Inferior parietal cortex (tissue), 1 donor: ENCODE measurements at regions not wholly inside any gene's neighbourhood (a gene's known extent, or its start where the extent isn't known, plus 50 kb on each side); places are given as distances from the start of the nearest gene placed in this dataset.

Source experiments
- DNase-seq: peaks from one replicate; pipeline ENCODE4 v3.0.0-alpha.2; 2016; ENCODE audit errors: extremely low spot score

- no peak for DNase-seq
These were observed 553.0 kb downstream of the CSNK1G3 start for GRCh38 chr5:124064956-124065355.

GRCh38 chr5:124061663-124062062 is 549.7 kb downstream of the CSNK1G3 start:
- DNase-seq = no peak

GRCh38 chr5:124061068-124061430 is 549.1 kb downstream of the CSNK1G3 start:
- no peak for DNase-seq

GRCh38 chr5:124060413-124061067 is 548.6 kb downstream of the CSNK1G3 start:
- DNase-seq = no peak

GRCh38 chr5:124060011-124060410 is 548.0 kb downstream of the CSNK1G3 start:
- DNase-seq = no peak

GRCh38 chr5:124059200-124059599 is 547.2 kb downstream of the CSNK1G3 start:
- no peak for DNase-seq

- DNase-seq = peak; percentile 70
These were observed 545.8 kb downstream of the CSNK1G3 start for GRCh38 chr5:124057724-124058231.

GRCh38 chr5:124056991-124057723 is 545.2 kb downstream of the CSNK1G3 start:
- DNase-seq = no peak

- no peak for DNase-seq
These were observed 544.5 kb downstream of the CSNK1G3 start for GRCh38 chr5:124056326-124056990.

GRCh38 chr5:124055751-124056150 is 543.8 kb downstream of the CSNK1G3 start:
- DNase-seq = no peak

GRCh38 chr5:124054564-124054963 is 542.6 kb downstream of the CSNK1G3 start:
- DNase-seq = no peak

- DNase-seq = no peak
These were observed 541.4 kb downstream of the CSNK1G3 start for GRCh38 chr5:124053340-124053739.

GRCh38 chr5:124052201-124052600 is 540.2 kb downstream of the CSNK1G3 start:
- DNase-seq = no peak

GRCh38 chr5:124050120-124050770 is 538.3 kb downstream of the CSNK1G3 start:
- no peak for DNase-seq

- DNase-seq = no peak
These were observed 533.4 kb downstream of the CSNK1G3 start for GRCh38 chr5:124045412-124045811.

GRCh38 chr5:124044613-124045012 is 532.6 kb downstream of the CSNK1G3 start:
- DNase-seq = no peak

- no peak for DNase-seq
These were observed 531.5 kb downstream of the CSNK1G3 start for GRCh38 chr5:124043456-124043855.

GRCh38 chr5:124040799-124041198 is 528.8 kb downstream of the CSNK1G3 start:
- peak; percentile 42 for DNase-seq

- no peak for DNase-seq
These were observed 527.4 kb downstream of the CSNK1G3 start for GRCh38 chr5:124039410-124039809.

GRCh38 chr5:124036786-124037185 is 524.8 kb downstream of the CSNK1G3 start:
- no peak for DNase-seq

- no peak for DNase-seq
These were observed 523.0 kb downstream of the CSNK1G3 start for GRCh38 chr5:124034963-124035362.

- DNase-seq = no peak
These were observed 522.2 kb downstream of the CSNK1G3 start for GRCh38 chr5:124034083-124034700.
